ENCODE measurements at regions not wholly inside any gene's neighbourhood (a gene's known extent, or its start where the extent isn't known, plus 50 kb on each side); places are given as distances from the start of the nearest gene placed in this dataset.

- no peak for TF ChIP-seq REST (IDR thresholded peaks at IDR 0.05; ENCODE audit: insufficient read depth in 1 of 2, low read depth in 2 of 2, low read length in 1 of 2)
- no peak for TF ChIP-seq SIN3A (IDR thresholded peaks at IDR 0.05; ENCODE audit: borderline replicate concordance, insufficient read depth, low read depth, low read length)
- no peak for TF ChIP-seq POLR2AphosphoS5 (IDR thresholded peaks at IDR 0.05; ENCODE audit: low read depth, low read length)
- TF ChIP-seq CTCF (IDR thresholded peaks at IDR 0.05): no peak
- TF ChIP-seq TCF7L2 (IDR thresholded peaks at IDR 0.05; ENCODE audit: low read depth, low read length): no peak
- Histone ChIP-seq H3K9me3 (ENCODE audit: control insufficient read depth, insufficient read depth, low read depth, low read length) (no peaks in the 10 kb centered on the region), H3K4me1 (ENCODE audit: control insufficient read depth, insufficient read depth, low read length) (no peaks in the 10 kb centered on the region), H3K27ac (ENCODE audit: low read length) (no peak overlapping the region), H3K4me3 (ENCODE audit: low read depth in 2 of 2, low read length in 2 of 2) (no peak overlapping the region), H3K27me3 (ENCODE audit: control insufficient read depth, insufficient read depth, low read length) (no peaks in the 10 kb centered on the region), H3K36me3 (ENCODE audit: control insufficient read depth, insufficient read depth, low read length) (no peaks in the 10 kb centered on the region; the same call in 1 of the 2 replicates)
- DNase-seq (ENCODE audit: low read depth, low spot score) (no peak), ATAC-seq (no peak)
- POLR2A ChIA-PET: no interaction called here
- BruUV-seq (replicated peaks): no TSS peak
- in situ Hi-C loops (cut with HindIII; ENCODE audit: low pct_unique_long_range_greater_than_20kb, low sequenced_read_pairs): no loop called here
- intact Hi-C loops (cut with micrococcal nuclease; ENCODE audit: unreplicated experiment): no loop called here
- CTCF ChIA-PET: no interaction called here
Measured at GRCh38 chr15:47974724-47975123, 146.1 kb upstream of the SLC24A5 start.

- H3K36me3 ChIP-seq (ENCODE audit: control insufficient read depth, insufficient read depth, low read length): no peaks in the 10 kb centered on the region; the same call in 1 of the 2 replicates
- no peak for ATAC-seq
- no peaks in the 10 kb centered on the region for H3K27me3 ChIP-seq (ENCODE audit: control insufficient read depth, insufficient read depth, low read length)
- no peak overlapping the region for H3K27ac ChIP-seq (ENCODE audit: low read length)
- in situ Hi-C loops (cut with HindIII; ENCODE audit: low pct_unique_long_range_greater_than_20kb, low sequenced_read_pairs): no loop called here
- CTCF ChIA-PET: no interaction called here
- TF ChIP-seq REST (IDR thresholded peaks at IDR 0.05; ENCODE audit: insufficient read depth in 1 of 2, low read depth in 2 of 2, low read length in 1 of 2): no peak
- TF ChIP-seq TCF7L2 (IDR thresholded peaks at IDR 0.05; ENCODE audit: low read depth, low read length): no peak
- TF ChIP-seq POLR2AphosphoS5 (IDR thresholded peaks at IDR 0.05; ENCODE audit: low read depth, low read length): no peak
- TF ChIP-seq SIN3A (IDR thresholded peaks at IDR 0.05; ENCODE audit: borderline replicate concordance, insufficient read depth, low read depth, low read length): no peak
- no peak for TF ChIP-seq CTCF (IDR thresholded peaks at IDR 0.05)
- intact Hi-C loops (cut with micrococcal nuclease; ENCODE audit: unreplicated experiment): no loop called here
- BruUV-seq (replicated peaks): no TSS peak
- H3K4me3 ChIP-seq (ENCODE audit: low read depth in 2 of 2, low read length in 2 of 2): no peak overlapping the region
- no peak for DNase-seq (ENCODE audit: low read depth, low spot score)
- POLR2A ChIA-PET: no interaction called here
- no peaks in the 10 kb centered on the region for H3K9me3 ChIP-seq (ENCODE audit: control insufficient read depth, insufficient read depth, low read depth, low read length)
- H3K4me1 ChIP-seq (ENCODE audit: control insufficient read depth, insufficient read depth, low read length): no peaks in the 10 kb centered on the region
Measured at GRCh38 chr15:47975427-47975826, 145.4 kb upstream of the SLC24A5 start.
